ENCODE measurements at regions not wholly inside any gene's neighbourhood (a gene's known extent, or its start where the extent isn't known, plus 50 kb on each side); places are given as distances from the start of the nearest gene placed in this dataset.

GRCh38 chr18:51397347-51397962 lies 200.0 kb upstream of the MEX3C start (continued):
- TF ChIP-seq PRDM15 (CRISPR knock-in tag; IDR thresholded peaks at IDR 0.05): no peak
- TF ChIP-seq NFYA (IDR thresholded peaks at IDR 0.05; ENCODE audit: borderline replicate concordance, low read depth, low read length): no peak
- no peak for TF ChIP-seq CTCF (IDR thresholded peaks at IDR 0.05 in 2 of 3, conservative IDR thresholded peaks at IDR 0.05 in 1 of 3; ENCODE audit: control insufficient read depth in 2 of 3, extremely low read depth in 1 of 3, insufficient read depth in 1 of 3, low read depth in 3 of 3, low read length in 3 of 3)
- no peak for TF ChIP-seq NFYB (IDR thresholded peaks at IDR 0.05; ENCODE audit: insufficient read depth, low read depth, low read length)
- no peak for TF ChIP-seq CHD2 (IDR thresholded peaks at IDR 0.05; ENCODE audit: borderline replicate concordance, low read depth, low read length)
- no peak for TF ChIP-seq HDAC2 (IDR thresholded peaks at IDR 0.05)
- no peak for TF ChIP-seq CEBPB (IDR thresholded peaks at IDR 0.05; ENCODE audit: borderline replicate concordance in 1 of 2, low read depth in 2 of 2, low read length in 2 of 2)

Measured in GM12878 (cell line).